HG03097 (cell line): ENCODE measurements at regions not wholly inside any gene's neighbourhood (a gene's known extent, or its start where the extent isn't known, plus 50 kb on each side); places are given as distances from the start of the nearest gene placed in this dataset.
"Not testable (repeated sequence)": the region's sequence is repeated elsewhere in the genome, so short reads cannot be mapped to it uniquely, and the experiment has no call there.

ENCODE experiments used
- ATAC-seq: cut with Tn5 transposase; IDR thresholded peaks from one replicate; pipeline ENCODE4 v1.9.1; 2021; ENCODE audit not compliant: unreplicated experiment, low FRiP score

DNA sequence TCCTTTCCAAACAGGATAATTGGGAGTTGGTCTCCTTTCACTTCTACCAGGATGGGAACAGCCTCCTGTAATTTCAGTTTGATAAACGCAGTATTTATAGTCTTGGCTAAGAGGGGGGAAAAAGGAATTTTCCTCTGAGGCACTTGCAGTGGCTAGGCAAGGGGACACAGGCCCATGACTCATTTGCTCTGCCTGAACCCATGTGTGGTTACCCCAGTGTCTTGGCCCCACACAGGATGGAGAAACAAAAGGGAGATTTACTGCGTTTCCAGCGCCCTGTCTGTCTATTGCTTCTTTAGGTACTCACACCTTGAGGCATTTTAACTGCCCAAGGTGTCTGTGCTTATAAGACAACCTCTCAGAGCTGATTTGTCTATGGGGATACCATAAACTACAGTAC, 74.8 kb upstream of the NEDD9 start:
- no peak for ATAC-seq

DNA sequence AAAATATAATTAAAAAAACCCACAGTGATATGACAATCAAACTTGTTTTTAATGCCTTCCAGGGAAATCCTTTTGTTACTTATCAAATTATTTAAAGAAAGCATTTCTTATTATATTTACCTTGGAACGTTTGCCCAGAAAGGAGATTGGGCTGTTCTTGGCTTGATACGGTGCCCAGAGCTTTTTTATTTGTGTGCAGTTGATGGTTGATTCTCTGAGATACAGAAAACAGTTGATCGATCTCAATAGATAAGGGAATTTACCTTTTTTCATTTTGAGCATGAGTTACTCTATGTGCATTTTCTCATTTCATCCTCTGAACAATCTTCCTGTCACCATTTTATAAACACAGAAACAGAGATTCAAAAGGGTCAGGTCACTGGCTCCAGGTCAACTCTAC, 72.5 kb upstream of the NEDD9 start:
- no peak for ATAC-seq

DNA sequence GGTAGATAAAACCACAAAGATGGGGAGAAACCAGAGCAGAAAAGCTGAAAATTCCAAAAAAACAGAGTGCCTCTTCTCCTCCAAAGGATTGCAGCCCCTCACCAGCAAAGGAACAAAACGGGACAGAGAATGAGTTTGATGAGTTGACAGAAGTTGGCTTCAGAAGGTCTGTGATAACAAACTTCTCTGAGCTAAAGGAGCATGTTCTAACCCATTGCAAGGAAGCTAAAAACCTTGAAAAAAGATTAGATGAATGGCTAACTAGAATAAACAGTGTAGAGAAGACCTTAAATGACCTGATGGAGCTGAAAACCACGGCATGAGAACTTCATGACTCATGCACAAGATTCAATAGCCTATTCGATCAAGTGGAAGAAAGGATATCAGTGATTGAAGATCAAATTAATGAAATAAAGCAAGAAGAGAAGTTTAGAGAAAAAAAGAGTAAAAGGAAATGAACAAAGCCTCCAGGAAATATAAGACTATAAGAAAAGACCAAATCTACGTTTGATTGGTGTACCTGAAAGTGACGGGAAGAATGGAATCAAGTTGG, 67.5 kb upstream of the NEDD9 start:
- ATAC-seq: not testable (repeated sequence)

DNA sequence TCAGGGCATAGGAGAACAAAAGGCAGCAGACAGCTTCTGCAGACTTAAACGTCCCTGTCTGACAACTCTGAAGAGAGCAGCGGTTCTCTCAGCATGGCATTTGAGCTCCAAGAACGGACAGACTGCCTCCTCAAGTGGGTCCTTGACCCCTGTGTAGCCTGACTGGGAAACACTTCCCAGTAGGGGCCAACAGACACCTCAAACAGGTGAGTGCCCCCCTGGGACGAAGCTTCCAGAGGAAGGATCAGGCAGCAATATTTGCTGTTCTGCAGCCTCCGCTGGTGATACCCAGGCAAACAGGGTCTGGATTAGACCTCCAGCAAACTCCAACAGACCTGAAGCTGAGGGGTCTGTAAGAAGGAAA, 66.9 kb upstream of the NEDD9 start:
- not testable (repeated sequence) for ATAC-seq

DNA sequence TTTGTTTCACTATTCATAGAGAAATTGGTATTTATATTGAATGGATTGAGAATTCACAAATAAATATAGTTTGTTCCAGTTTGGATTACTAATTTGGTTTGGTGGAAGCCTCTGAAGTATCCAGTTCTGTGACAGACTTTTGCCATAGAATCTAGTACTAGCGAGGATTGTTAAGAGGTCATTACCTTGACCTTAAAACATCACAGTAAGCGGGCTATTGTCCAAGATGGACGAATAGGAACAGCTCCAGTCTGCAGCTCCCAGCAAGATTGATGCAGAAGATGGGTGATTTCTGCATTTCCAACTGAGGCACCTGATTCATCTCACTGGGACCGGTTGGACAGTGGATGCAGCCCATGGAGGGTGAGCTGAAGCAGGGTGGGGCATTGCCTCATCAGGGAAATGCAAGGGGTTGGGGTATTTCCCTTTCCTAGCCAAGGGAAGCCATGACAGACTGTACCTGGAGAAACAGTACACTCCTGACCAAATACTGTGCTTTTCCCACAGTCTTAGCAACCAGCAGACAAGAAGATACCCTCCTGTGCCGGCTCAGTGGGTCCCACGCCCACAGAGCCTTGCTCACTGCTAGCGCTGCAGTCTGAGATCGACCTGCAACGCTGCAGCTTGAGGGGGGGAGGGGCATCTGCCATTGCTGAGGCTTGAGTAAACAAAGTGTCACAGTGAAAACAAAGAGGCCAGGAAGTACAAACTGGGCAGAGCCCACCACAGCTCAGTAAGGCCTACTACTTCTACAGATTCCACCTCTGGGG, 66.4 kb upstream of the NEDD9 start:
- no peak for ATAC-seq

DNA sequence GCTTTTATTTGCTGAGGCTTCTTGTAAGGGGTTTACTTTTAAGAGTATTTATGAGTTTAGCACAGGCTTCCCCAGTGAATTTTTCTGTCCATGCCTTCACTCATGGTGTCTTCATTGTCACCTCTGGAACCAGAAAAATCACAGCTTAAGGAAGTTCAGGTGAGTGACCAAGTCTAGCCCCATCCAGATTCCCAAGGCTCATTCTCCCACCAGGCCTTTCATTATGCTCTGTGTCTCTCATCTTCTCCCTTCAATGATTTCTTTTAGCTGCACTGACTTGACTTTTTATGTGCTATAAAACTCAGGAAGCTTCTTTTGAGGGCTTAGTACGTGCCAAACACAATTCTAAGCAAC, 64.9 kb upstream of the NEDD9 start:
- no peak for ATAC-seq

DNA sequence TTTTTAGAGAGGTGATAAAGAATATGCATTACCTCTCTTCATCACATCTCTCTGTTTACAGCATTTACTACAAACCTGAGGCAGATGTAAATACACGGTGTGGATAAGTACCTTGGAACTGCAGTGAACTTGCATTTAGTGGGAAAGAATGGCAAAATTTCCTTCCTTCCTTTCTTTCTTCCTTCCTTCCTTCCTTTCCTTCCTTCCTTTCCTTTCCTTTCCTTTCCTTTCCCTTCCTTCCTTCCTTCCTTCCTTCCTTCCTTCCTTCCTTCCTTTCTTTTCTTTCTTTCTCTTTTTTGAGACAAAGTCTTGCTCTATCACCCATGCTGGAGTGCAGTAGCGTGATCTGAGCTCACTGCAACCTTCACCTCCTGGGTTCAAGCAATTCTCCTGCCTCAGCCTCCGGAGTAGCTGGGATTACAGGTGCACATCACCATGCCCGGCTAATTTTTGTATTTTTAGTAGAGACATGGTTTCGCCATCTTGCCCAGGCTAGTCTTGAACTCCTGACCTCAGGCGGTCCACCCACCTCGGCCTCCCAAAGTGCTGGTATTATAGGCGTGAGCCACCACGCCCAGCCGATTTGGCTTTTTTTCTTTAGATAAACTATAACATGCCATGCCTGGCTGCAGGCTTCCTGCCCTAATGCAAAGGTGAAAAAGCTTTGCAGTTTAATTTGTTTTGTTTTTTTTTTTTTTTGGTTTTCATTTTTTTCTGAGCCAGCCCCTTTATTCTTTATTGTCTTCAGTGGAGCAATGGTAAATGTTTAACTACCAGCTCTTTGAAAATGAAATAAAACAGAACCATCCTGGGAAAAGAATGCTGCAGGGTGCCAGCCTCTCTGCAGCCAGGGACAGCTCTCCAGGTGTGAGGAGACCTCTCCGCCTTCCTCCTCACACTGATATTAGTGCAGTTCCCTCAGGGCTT, 64.2 kb upstream of the NEDD9 start:
- ATAC-seq: no peak

DNA sequence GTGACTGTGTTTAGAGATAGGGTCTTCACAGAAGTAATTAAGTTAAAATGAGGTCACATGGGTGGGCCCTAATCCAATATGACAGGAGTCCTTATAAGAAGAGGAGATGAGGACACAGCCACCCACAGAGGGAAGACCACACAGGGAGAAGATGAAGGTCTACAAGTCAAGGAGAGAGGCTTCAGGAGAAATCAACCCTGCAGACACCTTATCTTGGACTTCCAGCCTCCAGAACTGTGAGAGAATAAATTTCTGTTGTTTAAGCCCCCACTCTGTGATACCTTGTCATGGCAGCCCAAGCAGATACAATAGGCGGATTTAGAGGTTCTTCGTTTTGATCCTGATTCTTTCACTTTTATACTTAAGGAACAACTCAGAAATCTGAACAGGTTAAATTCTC, 63.5 kb upstream of the NEDD9 start:
- ATAC-seq: no peak

DNA sequence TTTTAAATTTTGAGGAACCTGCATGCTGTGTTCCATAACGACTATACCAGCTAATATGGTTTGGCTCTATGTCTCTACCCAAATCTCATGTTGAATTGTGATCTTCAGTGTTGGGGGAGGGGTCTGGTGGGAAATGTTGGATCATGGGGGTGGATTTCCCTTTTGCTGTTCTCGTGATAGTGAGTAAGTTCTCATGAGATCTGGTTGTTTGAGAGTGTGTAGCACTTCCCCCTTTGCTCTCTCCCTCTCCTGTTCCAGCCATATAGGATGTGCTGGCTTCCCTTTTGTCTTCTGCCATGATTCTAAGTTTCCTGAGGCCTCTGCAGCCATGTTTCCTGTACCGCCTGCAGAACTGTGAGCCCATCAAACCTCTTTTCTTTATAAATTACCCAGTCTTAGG, 61.8 kb upstream of the NEDD9 start:
- ATAC-seq: no peak

DNA sequence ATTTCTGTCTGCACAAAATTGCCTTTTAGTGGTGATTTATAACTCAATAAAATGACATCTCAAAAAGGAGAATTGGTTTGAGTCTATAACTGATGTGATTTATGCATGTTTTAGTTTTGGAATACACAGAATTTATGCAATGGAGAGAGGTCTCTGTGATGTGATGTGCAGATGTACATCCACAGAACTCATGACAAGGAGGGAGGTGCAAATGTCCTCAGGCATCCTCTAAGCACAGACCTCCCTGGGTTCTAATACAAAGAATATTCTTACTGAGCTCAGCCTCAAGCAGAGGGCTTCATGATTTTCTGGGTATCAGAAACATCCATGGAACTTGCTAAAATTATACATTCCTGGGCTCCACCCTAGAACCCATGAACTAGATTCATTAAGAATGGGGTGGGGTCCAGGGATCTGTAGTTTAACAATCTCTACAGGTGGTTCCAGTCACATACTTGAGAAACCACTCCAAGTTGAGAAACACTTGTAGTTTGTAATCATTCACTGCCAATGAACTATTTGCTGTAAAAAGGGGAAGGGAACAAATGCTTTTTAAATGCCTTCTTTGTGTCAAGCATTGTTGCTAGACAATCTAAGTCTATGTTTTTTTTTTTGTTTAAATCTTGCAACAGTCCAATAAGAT, 60.2 kb upstream of the NEDD9 start:
- ATAC-seq: no peak

DNA sequence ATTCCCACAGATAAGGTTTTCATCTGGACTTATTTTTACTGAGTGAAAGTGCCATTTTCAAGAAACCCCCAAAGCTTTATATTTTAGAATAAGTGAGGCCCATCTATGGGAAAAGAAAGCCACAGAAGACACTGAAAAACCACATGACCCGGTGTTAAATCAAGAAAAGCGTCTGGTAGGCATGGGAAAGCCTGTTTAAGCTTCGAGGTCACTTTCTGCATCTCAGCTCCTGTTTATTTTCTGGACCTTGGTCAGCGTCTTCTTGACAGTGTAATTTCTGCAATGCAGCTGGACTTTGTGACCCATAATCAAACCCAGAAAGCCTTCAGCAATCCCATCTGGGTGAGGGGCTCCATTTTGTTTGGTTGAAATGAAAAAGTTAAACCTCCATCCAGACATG, 59.6 kb upstream of the NEDD9 start:
- ATAC-seq: no peak

DNA sequence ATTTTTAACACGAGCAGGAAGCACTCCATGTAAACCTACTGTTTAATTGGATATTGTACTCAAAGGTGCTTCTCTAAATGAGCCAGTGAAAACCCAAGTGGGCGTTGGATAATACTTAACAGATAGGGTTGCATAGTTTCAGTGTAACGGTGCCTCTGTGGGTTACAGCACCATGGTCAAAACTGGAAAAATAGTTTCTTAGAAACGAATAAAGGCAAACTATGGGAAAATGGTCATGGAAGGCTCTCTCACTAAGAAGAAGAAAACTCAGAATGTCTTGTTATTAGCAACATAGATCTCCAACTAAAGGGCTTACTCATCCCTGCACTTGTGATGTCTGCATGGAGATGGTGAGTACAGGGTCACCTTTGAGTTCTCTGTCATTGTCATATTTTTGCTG, 59.1 kb upstream of the NEDD9 start:
- no peak for ATAC-seq

DNA sequence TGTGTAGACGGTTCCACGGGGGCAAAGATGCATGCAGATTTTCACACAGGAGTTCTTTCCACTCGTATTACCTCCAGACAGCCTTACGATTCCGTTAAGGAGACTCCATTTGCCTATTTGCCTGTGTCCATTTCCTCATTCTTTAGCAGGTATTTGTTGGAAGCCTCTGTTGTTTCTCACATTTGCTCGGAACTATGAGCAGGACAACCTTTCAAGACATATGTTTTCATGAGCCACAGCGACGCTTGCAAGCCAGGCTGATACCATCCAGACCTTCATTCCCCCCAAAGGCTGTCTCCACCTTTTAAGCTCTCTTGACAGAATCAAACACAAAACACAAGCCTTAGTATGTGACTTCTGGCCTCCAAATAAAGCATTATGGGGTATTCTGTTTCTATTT, 57.6 kb upstream of the NEDD9 start:
- ATAC-seq: no peak

DNA sequence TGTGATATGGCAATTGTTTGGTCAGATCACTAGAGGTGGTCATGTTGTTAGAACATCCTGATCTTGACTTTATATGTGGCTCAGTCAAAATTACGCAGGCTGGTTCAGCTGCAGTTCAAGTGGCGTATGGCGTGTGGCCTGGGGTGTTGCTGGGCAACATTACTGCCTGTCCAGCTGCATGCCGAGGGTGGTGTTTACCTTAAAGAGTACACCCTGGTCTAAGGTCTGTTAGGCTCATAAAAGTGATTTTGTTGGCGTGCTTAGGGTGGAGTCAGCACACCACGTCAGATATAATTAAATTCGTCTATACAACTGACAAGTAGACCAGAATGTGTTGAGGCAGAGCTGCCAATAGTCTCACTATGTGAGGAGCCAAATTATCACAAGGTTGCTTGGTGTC, 55.6 kb upstream of the NEDD9 start:
- ATAC-seq: no peak

DNA sequence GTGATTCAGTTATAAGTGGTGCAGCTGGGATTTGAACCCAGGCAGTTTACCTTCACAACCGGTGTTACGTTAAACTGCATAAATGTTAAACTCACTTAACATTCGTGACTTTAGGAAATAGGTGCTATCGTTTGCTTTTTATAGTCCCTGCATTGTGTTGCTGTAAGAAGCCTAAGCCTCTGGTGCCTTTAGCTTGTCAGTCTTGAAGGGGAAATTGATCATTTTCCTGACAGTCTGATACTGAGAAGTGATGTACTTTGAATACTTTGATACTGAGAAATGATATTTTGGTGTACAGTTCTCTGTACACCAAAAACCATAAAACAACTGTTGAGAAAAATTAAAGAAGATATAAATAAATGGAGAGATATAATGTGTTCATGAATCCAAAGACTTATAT, 52.5 kb upstream of the NEDD9 start:
- ATAC-seq: no peak

DNA sequence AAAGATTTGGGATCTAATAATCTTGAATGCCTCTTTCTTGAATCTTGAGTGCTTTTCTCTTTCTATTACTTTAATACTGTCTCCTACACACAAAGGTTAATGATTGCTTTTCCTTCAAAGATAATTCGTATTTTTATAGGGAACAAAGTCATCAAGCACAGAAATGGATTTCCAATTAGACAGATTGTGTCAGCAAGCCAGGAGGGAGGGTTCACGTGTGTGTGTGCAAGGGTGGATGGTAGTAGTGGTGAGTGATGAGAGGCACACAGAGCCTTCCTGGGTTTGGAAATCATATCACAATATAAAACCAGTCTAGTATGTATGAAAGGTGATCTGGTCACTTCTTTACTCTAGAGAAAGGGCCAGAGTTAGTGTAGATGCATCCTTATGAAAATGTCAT, 51.2 kb upstream of the NEDD9 start:
- ATAC-seq: no peak

DNA sequence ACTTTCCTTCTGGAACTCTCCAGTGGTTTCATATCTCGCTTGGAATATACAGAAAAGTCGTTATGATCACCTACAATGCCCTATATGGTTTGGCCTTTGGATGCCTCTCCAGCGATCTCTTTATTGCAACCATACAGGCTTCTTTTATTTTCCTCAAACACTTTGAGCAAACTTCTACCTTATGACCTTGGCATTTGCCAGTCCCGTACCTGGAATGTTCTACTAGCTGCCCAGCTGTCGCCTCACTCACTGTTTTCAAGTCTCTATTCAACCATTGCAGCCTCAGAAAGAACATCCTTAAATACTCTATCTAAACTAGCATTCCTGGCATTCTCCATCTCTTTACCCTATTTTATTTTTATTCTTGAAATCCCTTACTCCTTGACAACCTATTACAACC, 50.4 kb upstream of the NEDD9 start:
- no peak for ATAC-seq
